SU-DHL-6 (cell line): ENCODE measurements at regions not wholly inside any gene's neighbourhood (a gene's known extent, or its start where the extent isn't known, plus 50 kb on each side); places are given as distances from the start of the nearest gene placed in this dataset.

Experiments
- EZH2phosphoT487 ChIP-seq: fragments of 200-600 bp; sonication (generic), shearing (Covaris generic); conservative IDR thresholded peaks from 2 replicates; pipeline ENCODE4 v1.6.1; 2018; ENCODE audit warnings: mild to moderate bottlenecking, antibody characterized with exemption, low read length, moderate library complexity, mixed read lengths
- TF ChIP-seq, protein P1 (sequence below): fragments of 200-600 bp; sonication (generic); IDR thresholded peaks from one replicate; pipeline ENCODE4 v1.5.1; 2017; ENCODE audit warnings: antibody characterized with exemption, mild to moderate bottlenecking, low read length, moderate library complexity; ENCODE audit not compliant: insufficient read depth, poor library complexity, severe bottlenecking

DNA sequence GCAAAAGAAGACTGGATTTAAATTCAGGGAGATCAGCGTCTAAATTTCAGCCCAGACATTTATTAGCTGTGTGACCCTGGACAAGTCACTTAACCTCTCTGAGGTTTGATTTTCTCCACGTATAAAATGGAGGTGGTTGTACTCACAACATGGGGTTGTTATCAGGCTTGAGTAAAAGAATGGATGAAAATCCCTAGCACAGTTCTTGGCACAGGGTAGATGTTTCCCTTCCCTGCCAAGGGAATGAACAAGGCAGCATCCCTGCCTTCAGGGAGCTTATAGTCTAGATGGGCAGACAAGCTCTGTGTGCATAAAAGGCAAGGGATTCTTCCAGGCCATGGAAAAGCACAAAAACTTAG lies 50.2 kb upstream of the MRPS22 start:
- TF ChIP-seq, protein P1, sequence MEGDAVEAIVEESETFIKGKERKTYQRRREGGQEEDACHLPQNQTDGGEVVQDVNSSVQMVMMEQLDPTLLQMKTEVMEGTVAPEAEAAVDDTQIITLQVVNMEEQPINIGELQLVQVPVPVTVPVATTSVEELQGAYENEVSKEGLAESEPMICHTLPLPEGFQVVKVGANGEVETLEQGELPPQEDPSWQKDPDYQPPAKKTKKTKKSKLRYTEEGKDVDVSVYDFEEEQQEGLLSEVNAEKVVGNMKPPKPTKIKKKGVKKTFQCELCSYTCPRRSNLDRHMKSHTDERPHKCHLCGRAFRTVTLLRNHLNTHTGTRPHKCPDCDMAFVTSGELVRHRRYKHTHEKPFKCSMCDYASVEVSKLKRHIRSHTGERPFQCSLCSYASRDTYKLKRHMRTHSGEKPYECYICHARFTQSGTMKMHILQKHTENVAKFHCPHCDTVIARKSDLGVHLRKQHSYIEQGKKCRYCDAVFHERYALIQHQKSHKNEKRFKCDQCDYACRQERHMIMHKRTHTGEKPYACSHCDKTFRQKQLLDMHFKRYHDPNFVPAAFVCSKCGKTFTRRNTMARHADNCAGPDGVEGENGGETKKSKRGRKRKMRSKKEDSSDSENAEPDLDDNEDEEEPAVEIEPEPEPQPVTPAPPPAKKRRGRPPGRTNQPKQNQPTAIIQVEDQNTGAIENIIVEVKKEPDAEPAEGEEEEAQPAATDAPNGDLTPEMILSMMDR: no peak
- no peak for TF ChIP-seq EZH2phosphoT487
